Colonic mucosa (tissue), 4 donors: ENCODE measurements at regions not wholly inside any gene's neighbourhood (a gene's known extent, or its start where the extent isn't known, plus 50 kb on each side); places are given as distances from the start of the nearest gene placed in this dataset.

Source experiments
- DNase-seq: peaks from one replicate; pipeline ENCODE4 v3.0.0-alpha.2; 2020
- H3K27ac ChIP-seq: fragments of 200-600 bp; one replicate; pipeline ENCODE4 v1.8.0; 2021
- H3K27me3 ChIP-seq: fragments of 200-600 bp; one replicate; pipeline ENCODE4 v1.8.0; 2021
- H3K36me3 ChIP-seq: fragments of 200-600 bp; one replicate; pipeline ENCODE4 v1.8.0; 2021
- H3K4me1 ChIP-seq: fragments of 200-600 bp; one replicate; pipeline ENCODE4 v1.8.0; 2021; ENCODE audit warnings: mild to moderate bottlenecking
- H3K4me3 ChIP-seq: fragments of 200-600 bp; one replicate; pipeline ENCODE4 v1.8.0; 2021
- H3K9ac ChIP-seq, 2 donors: one replicate each; pipeline ENCODE4 v1.7.0; 2013; ENCODE audit warnings: control low read depth in 2 of 2, low read depth in 2 of 2, low read length in 2 of 2
- H3K9me3 ChIP-seq: fragments of 200-600 bp; one replicate; pipeline ENCODE4 v1.8.0; 2021
- CTCF ChIP-seq: fragments of 200-600 bp; IDR thresholded peaks from one replicate; pipeline ENCODE4 v1.8.0; 2022; ENCODE audit warnings: antibody characterized with exemption, mild to moderate bottlenecking
- intact Hi-C: fragments of 100-400 bp; cut with DNase I; formaldehyde crosslinking; loops from one replicate; pipeline ENCODE4 v1.14.1; 2022
- donor health status: healthy.
- donor health status: DM: no; HTN: no; CAD: no.
- donor health status: DM: no; HTN: no; CAD: no.

GRCh38 chr20:39103732-39104131, 141.6 kb downstream of the DHX35 start:
- H3K4me1 ChIP-seq: no peaks in the 10 kb centered on the region
- no peak for DNase-seq
- no peak for TF ChIP-seq CTCF
- no peak overlapping the region for H3K27ac ChIP-seq
- intact Hi-C loops: no loop called here
- H3K9ac ChIP-seq: no peak overlapping the region
- H3K27me3 ChIP-seq: no peaks in the 10 kb centered on the region
- H3K4me3 ChIP-seq: no peak overlapping the region
- no peaks in the 10 kb centered on the region for H3K9me3 ChIP-seq
- no peaks in the 10 kb centered on the region for H3K36me3 ChIP-seq

GRCh38 chr20:39103305-39103704, 141.2 kb downstream of the DHX35 start:
- no peak for TF ChIP-seq CTCF
- H3K9me3 ChIP-seq: no peaks in the 10 kb centered on the region
- intact Hi-C loops: no loop called here
- no peak for DNase-seq
- no peak overlapping the region for H3K4me3 ChIP-seq
- H3K9ac ChIP-seq: no peak overlapping the region
- H3K27ac ChIP-seq: no peak overlapping the region
- no peaks in the 10 kb centered on the region for H3K27me3 ChIP-seq
- H3K4me1 ChIP-seq: no peaks in the 10 kb centered on the region
- H3K36me3 ChIP-seq: no peaks in the 10 kb centered on the region

GRCh38 chr20:39101895-39102294, 139.8 kb downstream of the DHX35 start:
- Histone ChIP-seq H3K27me3 (no peaks in the 10 kb centered on the region), H3K4me3 (no peak overlapping the region), H3K4me1 (no peaks in the 10 kb centered on the region), H3K36me3 (no peaks in the 10 kb centered on the region), H3K27ac (no peak overlapping the region), H3K9me3 (no peaks in the 10 kb centered on the region), H3K9ac (no peak overlapping the region)
- DNase-seq: no peak
- TF ChIP-seq CTCF: no peak
- intact Hi-C loops: no loop called here

- H3K27me3 ChIP-seq: no peaks in the 10 kb centered on the region
Measured at GRCh38 chr20:39100691-39101090, 138.5 kb downstream of the DHX35 start.

GRCh38 chr20:39097889-39098288, 135.7 kb downstream of the DHX35 start:
- intact Hi-C loops: no loop called here
- TF ChIP-seq CTCF: no peak
- DNase-seq: no peak
- Histone ChIP-seq H3K4me1 (no peaks in the 10 kb centered on the region), H3K36me3 (no peaks in the 10 kb centered on the region), H3K27ac (no peak overlapping the region), H3K4me3 (no peak overlapping the region), H3K9me3 (no peaks in the 10 kb centered on the region), H3K9ac (no peak overlapping the region), H3K27me3 (no peaks in the 10 kb centered on the region)

More at GRCh38 chr20:39100691-39101090, 138.5 kb downstream of the DHX35 start:
- Histone ChIP-seq H3K27ac (no peak overlapping the region), H3K9me3 (no peaks in the 10 kb centered on the region), H3K4me3 (no peak overlapping the region), H3K36me3 (no peaks in the 10 kb centered on the region), H3K9ac (no peak overlapping the region), H3K4me1 (no peaks in the 10 kb centered on the region)
- TF ChIP-seq CTCF: no peak
- DNase-seq: no peak
- intact Hi-C loops: no loop called here

GRCh38 chr20:39095870-39096269, 133.7 kb downstream of the DHX35 start:
- no peak overlapping the region for H3K4me3 ChIP-seq
- no peaks in the 10 kb centered on the region for H3K4me1 ChIP-seq
- H3K9ac ChIP-seq: no peak overlapping the region
- no peaks in the 10 kb centered on the region for H3K9me3 ChIP-seq
- no peak for DNase-seq
- intact Hi-C loops: no loop called here
- H3K27me3 ChIP-seq: no peaks in the 10 kb centered on the region
- TF ChIP-seq CTCF: no peak
- no peak overlapping the region for H3K27ac ChIP-seq
- no peaks in the 10 kb centered on the region for H3K36me3 ChIP-seq
